H1 (cell line): ENCODE measurements at regions not wholly inside any gene's neighbourhood (a gene's known extent, or its start where the extent isn't known, plus 50 kb on each side); places are given as distances from the start of the nearest gene placed in this dataset.

Experiments used
- CHD1 ChIP-seq: IDR thresholded peaks from 2 replicates; pipeline ENCODE4 v1.6.1; 2012; ENCODE audit warnings: low read depth, low read length, improper control_type of control experiment
- CREB1 ChIP-seq: IDR thresholded peaks from 2 replicates; pipeline ENCODE4 v1.6.1; 2012; ENCODE audit warnings: inconsistent platforms
- GTF2F1 ChIP-seq: IDR thresholded peaks from 2 replicates; pipeline ENCODE4 v1.6.1; 2012; ENCODE audit warnings: low read depth, low read length, improper control_type of control experiment, borderline replicate concordance
- NRF1 ChIP-seq: IDR thresholded peaks from 2 replicates; pipeline ENCODE4 v1.6.1; 2011; ENCODE audit warnings: mild to moderate bottlenecking, low read depth, low read length, improper control_type of control experiment
- RXRA ChIP-seq: IDR thresholded peaks from 2 replicates; pipeline ENCODE4 v1.6.1; 2011; ENCODE audit warnings: low read depth, mild to moderate bottlenecking, low read length, moderate library complexity; ENCODE audit not compliant: insufficient read depth
- TF ChIP-seq, protein P1 (sequence below): IDR thresholded peaks from 2 replicates; pipeline ENCODE4 v1.6.1; 2012; ENCODE audit warnings: inconsistent platforms
- TF ChIP-seq, protein P2 (sequence below): IDR thresholded peaks from 2 replicates; pipeline ENCODE4 v1.6.1; 2011; ENCODE audit warnings: low read depth, mild to moderate bottlenecking, low read length; ENCODE audit not compliant: insufficient read depth

DNA sequence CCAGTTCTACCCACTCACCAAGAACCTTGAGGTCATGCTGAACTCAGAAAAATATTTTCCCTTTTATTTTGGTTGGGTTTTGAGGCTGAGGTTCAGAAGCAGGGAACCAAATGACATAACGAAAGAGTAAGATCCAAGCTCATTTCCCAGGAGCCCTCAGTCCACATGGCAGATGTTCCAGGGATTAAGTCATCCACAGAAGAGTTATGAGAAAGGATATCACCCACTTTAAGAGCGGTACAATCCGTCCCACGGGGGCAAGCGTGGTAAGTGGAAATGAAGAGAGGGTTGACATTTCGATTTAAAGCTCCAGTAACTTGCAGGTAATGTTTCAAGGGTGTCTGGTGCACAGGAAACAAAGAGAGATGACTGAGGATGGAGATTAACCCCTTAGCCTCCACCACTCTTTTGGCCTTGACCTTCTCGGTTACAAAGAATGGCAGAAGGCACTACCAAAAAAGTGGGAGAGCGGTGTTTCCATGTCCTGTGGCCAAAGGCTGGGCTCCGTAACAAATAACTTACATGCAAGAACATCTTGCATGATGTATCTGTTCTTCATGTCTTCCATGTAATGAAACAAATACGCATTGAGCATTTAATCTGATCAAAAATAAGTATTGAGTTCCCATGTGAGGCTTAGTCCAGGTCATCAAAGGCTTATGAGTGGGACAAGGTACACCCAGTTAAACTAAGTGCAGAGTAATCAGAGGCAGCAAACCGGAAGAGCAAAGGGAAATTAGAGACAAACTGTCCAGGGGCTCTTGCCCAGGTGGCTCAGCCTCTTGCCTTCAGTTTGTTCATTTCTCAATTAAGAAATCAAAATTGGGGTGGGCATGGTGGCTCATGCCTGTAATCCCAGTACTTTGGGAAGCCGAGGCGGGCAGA, 241.4 kb downstream of the TOMM20 start (continued):
- TF ChIP-seq, protein P1, sequence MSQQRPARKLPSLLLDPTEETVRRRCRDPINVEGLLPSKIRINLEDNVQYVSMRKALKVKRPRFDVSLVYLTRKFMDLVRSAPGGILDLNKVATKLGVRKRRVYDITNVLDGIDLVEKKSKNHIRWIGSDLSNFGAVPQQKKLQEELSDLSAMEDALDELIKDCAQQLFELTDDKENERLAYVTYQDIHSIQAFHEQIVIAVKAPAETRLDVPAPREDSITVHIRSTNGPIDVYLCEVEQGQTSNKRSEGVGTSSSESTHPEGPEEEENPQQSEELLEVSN, result no peak
- TF ChIP-seq, protein P2, sequence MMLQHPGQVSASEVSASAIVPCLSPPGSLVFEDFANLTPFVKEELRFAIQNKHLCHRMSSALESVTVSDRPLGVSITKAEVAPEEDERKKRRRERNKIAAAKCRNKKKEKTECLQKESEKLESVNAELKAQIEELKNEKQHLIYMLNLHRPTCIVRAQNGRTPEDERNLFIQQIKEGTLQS, result no peak
- TF ChIP-seq CHD1 (no peak), CREB1 (no peak), NRF1 (no peak), GTF2F1 (no peak), RXRA (no peak)
- TF ChIP-seq, all 59 proteins: peak for 0
